GM12878 (cell line): ENCODE measurements at regions not wholly inside any gene's neighbourhood (a gene's known extent, or its start where the extent isn't known, plus 50 kb on each side); places are given as distances from the start of the nearest gene placed in this dataset.

Source experiments
- CTCF ChIP-seq, 3 experiments: IDR thresholded peaks in 2 of 3; conservative IDR thresholded peaks in 1 of 3; 2 replicates each; pipeline ENCODE4 v1.5.1; 2011; ENCODE audit warnings: low read depth in 3 of 3, low read length in 3 of 3, mild to moderate bottlenecking in 3 of 3, control low read depth in 2 of 3, moderate library complexity in 2 of 3, inconsistent platforms in 1 of 3, mixed read lengths in 1 of 3; ENCODE audit not compliant: control insufficient read depth in 2 of 3, insufficient read depth in 1 of 3; ENCODE audit errors: extremely low read depth in 1 of 3
- POLR2AphosphoS5 ChIP-seq: IDR thresholded peaks from 2 replicates; pipeline ENCODE4 v1.6.1; 2011; ENCODE audit warnings: mild to moderate bottlenecking, low read length, inconsistent platforms

GRCh38 chr12:91928501-91928900, 217.1 kb downstream of the BTG1 start:
- no peak for TF ChIP-seq CTCF (IDR thresholded peaks at IDR 0.05 in 2 of 3, conservative IDR thresholded peaks at IDR 0.05 in 1 of 3; ENCODE audit: control insufficient read depth in 2 of 3, extremely low read depth in 1 of 3, insufficient read depth in 1 of 3, low read depth in 3 of 3, low read length in 3 of 3)
- no peak for TF ChIP-seq POLR2AphosphoS5
